Bronchial epithelial cell (primary cell): ENCODE measurements at regions not wholly inside any gene's neighbourhood (a gene's known extent, or its start where the extent isn't known, plus 50 kb on each side); places are given as distances from the start of the nearest gene placed in this dataset.

ENCODE experiments used
- DNase-seq: peaks from one replicate; pipeline ENCODE4 v3.0.0-alpha.2; 2010; ENCODE audit warnings: low read depth
- FAIRE-seq: peaks from 2 replicates; lab custom pipeline; 2011; peaks lifted over from hg19 to GRCh38; lab: Jason Lieb, UNC
- H3K27me3 ChIP-seq: 2 replicates; pipeline ENCODE4 v1.5.1; 2011; ENCODE audit warnings: low read length; ENCODE audit not compliant: control insufficient read depth, insufficient read depth
- H3K36me3 ChIP-seq: 2 replicates; pipeline ENCODE4 v1.5.1; 2011; ENCODE audit warnings: low read length; ENCODE audit not compliant: control insufficient read depth, insufficient read depth
- H3K4me3 ChIP-seq: 2 replicates; pipeline ENCODE4 v1.5.1; 2011; ENCODE audit warnings: mild to moderate bottlenecking, low read depth, low read length, control low read depth
- TF ChIP-seq, protein P1 (sequence below): IDR thresholded peaks from 2 replicates; pipeline ENCODE4 v1.5.1; 2011; ENCODE audit warnings: mild to moderate bottlenecking, moderate library complexity, low read length, control low read depth, inconsistent platforms; ENCODE audit not compliant: insufficient read depth, severe bottlenecking

DNA sequence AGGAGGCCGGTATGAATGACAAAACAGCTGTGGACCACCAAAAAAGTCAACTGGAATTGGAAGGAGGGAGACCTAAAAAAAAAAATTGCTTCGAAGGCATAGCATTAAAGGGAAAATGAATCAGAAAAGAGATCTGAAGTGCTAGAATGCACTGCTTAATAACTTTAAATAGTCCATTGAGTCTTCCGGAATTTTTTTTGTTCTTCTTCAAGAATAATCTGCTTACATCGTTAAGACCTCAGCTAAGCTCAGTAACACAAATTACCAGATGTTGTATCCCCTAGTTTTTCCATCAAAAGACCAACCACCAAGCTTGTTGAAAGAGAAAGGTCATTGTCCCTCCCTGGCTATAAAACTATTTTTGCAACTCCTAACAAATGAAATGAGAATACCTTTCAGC, 560.5 kb downstream of the NR2F2 start:
- Histone ChIP-seq H3K4me3 (no peak overlapping the region), H3K36me3 (no peaks in the 10 kb centered on the region), H3K27me3 (no peaks in the 10 kb centered on the region)
- DNase-seq (no peak), FAIRE-seq (no peak)
- TF ChIP-seq, protein P1, sequence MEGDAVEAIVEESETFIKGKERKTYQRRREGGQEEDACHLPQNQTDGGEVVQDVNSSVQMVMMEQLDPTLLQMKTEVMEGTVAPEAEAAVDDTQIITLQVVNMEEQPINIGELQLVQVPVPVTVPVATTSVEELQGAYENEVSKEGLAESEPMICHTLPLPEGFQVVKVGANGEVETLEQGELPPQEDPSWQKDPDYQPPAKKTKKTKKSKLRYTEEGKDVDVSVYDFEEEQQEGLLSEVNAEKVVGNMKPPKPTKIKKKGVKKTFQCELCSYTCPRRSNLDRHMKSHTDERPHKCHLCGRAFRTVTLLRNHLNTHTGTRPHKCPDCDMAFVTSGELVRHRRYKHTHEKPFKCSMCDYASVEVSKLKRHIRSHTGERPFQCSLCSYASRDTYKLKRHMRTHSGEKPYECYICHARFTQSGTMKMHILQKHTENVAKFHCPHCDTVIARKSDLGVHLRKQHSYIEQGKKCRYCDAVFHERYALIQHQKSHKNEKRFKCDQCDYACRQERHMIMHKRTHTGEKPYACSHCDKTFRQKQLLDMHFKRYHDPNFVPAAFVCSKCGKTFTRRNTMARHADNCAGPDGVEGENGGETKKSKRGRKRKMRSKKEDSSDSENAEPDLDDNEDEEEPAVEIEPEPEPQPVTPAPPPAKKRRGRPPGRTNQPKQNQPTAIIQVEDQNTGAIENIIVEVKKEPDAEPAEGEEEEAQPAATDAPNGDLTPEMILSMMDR = no peak

- peak; percentile 35 for DNase-seq
- TF ChIP-seq, protein P1 = peak; percentile 65
- no peak for FAIRE-seq
- no peaks in the 10 kb centered on the region for H3K36me3 ChIP-seq
- no peaks in the 10 kb centered on the region for H3K27me3 ChIP-seq
- no peak overlapping the region for H3K4me3 ChIP-seq
Measured at GRCh38 chr15:96893159-96893906, 562.8 kb downstream of the NR2F2 start.

DNA sequence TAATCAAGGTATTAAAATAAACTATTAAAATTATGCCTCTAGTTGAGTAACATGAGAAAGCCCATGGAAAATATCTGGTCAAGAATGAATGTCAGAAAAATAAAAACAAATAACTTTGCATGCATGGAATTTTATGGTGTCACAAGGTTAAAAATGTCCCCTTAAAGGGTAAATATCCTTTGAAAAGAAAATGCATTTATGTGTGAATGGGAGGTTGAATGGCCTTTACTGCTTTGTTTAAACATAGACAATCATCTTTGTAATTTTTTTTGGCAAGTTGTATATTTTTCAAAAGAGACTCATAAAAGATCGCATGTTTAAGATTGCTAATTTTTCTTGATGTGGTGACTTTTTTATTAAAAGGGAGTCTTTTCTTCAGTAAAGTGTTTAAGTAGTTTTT, 564.2 kb downstream of the NR2F2 start:
- DNase-seq = no peak
- FAIRE-seq = no peak
- Histone ChIP-seq H3K27me3 (no peaks in the 10 kb centered on the region), H3K4me3 (no peak overlapping the region), H3K36me3 (no peaks in the 10 kb centered on the region)
- TF ChIP-seq, protein P1 = no peak

GRCh38 chr15:96896766-96897165, 566.3 kb downstream of the NR2F2 start:
- Histone ChIP-seq H3K27me3 (no peaks in the 10 kb centered on the region), H3K4me3 (no peak overlapping the region), H3K36me3 (no peaks in the 10 kb centered on the region)
- no peak for DNase-seq
- no peak for FAIRE-seq
- TF ChIP-seq, protein P1 = no peak

DNA sequence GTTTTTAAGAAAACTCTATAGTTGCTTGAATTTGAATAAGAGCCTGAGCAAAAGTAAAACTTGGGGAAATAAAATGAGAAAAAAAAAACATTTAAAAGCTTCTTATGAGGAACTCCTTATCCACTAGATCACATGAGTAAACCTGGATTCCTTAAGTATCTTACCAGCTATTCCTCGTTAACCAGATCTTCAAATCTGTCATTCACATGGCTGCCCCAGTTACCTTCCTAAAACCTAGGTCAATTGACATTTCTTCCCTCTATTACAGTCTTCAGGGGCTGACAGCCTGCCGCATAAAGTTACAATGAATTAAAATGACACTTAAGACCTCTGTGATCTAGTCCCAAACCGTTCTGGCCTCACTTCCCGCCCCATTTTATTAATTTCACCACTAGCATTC, 583.6 kb downstream of the NR2F2 start:
- no peak for FAIRE-seq
- TF ChIP-seq, protein P1 = no peak
- no peak for DNase-seq
- H3K4me3 ChIP-seq = no peak overlapping the region
- no peaks in the 10 kb centered on the region for H3K27me3 ChIP-seq
- H3K36me3 ChIP-seq = no peaks in the 10 kb centered on the region

DNA sequence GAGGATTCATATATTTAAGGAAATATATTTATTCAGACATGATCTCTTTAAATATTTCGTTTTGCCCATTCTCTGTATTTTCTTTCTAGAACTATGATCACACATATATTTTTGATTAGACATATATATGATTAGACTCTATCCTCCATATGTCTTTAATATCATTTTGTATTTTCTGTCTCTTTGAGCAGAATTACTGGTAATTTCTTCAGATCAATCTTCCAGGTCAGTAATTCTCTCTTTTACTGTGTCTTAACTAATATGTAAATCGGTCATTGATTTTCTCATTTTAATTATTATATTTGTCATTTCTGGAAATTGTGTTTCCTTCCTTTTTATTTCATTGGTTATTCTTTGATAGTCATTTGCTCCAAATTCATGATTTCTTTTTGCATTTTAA, 586.2 kb downstream of the NR2F2 start:
- Histone ChIP-seq H3K27me3 (no peaks in the 10 kb centered on the region), H3K4me3 (no peak overlapping the region), H3K36me3 (no peaks in the 10 kb centered on the region)
- FAIRE-seq = no peak
- DNase-seq = no peak
- TF ChIP-seq, protein P1 = no peak
